Neural progenitor cell (in vitro differentiated cells): ENCODE measurements at regions not wholly inside any gene's neighbourhood (a gene's known extent, or its start where the extent isn't known, plus 50 kb on each side); places are given as distances from the start of the nearest gene placed in this dataset.

Source experiments
- EZH2 ChIP-seq: fragments of 200-600 bp; sonication (generic); IDR thresholded peaks from 2 replicates; pipeline ENCODE4 v1.6.1; 2017; ENCODE audit warnings: antibody characterized with exemption, mild to moderate bottlenecking, moderate library complexity
- EZH2phosphoT487 ChIP-seq: fragments of 200-600 bp; sonication (generic); IDR thresholded peaks from 2 replicates; pipeline ENCODE4 v1.6.1; 2017; ENCODE audit warnings: antibody characterized with exemption
- TF ChIP-seq, protein P1 (sequence below): fragments of 200-600 bp; sonication (generic); IDR thresholded peaks from 2 replicates; pipeline ENCODE4 v1.5.1; 2017; ENCODE audit warnings: antibody characterized with exemption, mild to moderate bottlenecking

DNA sequence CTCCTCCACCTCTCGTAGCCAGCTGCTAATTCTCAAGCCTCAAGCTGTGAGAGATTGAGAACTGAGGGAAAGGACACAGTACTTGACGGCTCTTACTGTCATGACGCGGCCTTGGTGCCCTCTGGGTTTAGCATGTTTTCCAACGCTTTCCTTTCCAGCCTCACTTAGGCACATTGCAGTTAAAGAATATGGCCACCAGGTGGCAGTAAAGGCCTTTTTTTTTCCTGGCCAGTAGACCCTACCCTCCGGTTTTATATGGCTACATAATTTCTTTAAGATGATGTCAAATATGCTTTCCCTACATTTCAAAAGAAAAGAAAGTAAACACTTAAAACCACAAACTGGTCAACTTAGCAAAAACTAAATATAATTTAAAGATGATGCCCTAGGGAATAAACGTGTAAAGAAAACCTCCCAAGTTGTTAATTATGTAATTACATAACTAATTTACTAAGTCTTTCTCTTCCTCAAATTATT is 56.8 kb upstream of the PRDX6 start:
- TF ChIP-seq, protein P1, sequence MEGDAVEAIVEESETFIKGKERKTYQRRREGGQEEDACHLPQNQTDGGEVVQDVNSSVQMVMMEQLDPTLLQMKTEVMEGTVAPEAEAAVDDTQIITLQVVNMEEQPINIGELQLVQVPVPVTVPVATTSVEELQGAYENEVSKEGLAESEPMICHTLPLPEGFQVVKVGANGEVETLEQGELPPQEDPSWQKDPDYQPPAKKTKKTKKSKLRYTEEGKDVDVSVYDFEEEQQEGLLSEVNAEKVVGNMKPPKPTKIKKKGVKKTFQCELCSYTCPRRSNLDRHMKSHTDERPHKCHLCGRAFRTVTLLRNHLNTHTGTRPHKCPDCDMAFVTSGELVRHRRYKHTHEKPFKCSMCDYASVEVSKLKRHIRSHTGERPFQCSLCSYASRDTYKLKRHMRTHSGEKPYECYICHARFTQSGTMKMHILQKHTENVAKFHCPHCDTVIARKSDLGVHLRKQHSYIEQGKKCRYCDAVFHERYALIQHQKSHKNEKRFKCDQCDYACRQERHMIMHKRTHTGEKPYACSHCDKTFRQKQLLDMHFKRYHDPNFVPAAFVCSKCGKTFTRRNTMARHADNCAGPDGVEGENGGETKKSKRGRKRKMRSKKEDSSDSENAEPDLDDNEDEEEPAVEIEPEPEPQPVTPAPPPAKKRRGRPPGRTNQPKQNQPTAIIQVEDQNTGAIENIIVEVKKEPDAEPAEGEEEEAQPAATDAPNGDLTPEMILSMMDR = peak; percentile 90
- TF ChIP-seq EZH2 (no peak), EZH2phosphoT487 (no peak)
